NCI-H510A (cell line): ENCODE measurements at regions not wholly inside any gene's neighbourhood (a gene's known extent, or its start where the extent isn't known, plus 50 kb on each side); places are given as distances from the start of the nearest gene placed in this dataset.

Experiments
- DNase-seq: peaks from one replicate; lab custom pipeline; 2025; lab: John Stamatoyannopoulos, UW

GRCh38 chr6:165082636-165083035 lies 226.8 kb downstream of the C6orf118 start:
- DNase-seq: no peak

GRCh38 chr6:165081944-165082532 lies 227.4 kb downstream of the C6orf118 start:
- no peak for DNase-seq

GRCh38 chr6:165077876-165078275 lies 231.5 kb downstream of the C6orf118 start:
- no peak for DNase-seq

- DNase-seq: no peak
These were observed 237.5 kb downstream of the C6orf118 start for GRCh38 chr6:165071906-165072305.

GRCh38 chr6:165060720-165061119 lies 248.7 kb downstream of the C6orf118 start:
- DNase-seq: no peak

- DNase-seq: no peak
These were observed 250.4 kb downstream of the C6orf118 start for GRCh38 chr6:165059032-165059431.

- no peak for DNase-seq
These were observed 253.1 kb downstream of the C6orf118 start for GRCh38 chr6:165056292-165056691.

GRCh38 chr6:165055231-165055630 lies 254.2 kb downstream of the C6orf118 start:
- no peak for DNase-seq

GRCh38 chr6:165052561-165053480 lies 256.6 kb downstream of the C6orf118 start:
- no peak for DNase-seq

GRCh38 chr6:165049362-165049761 lies 260.0 kb downstream of the C6orf118 start:
- no peak for DNase-seq

GRCh38 chr6:165047952-165048351 lies 261.5 kb downstream of the C6orf118 start:
- DNase-seq: no peak

- no peak for DNase-seq
These were observed 263.8 kb downstream of the C6orf118 start for GRCh38 chr6:165045631-165046030.

- DNase-seq: no peak
These were observed 266.5 kb downstream of the C6orf118 start for GRCh38 chr6:165042912-165043311.

GRCh38 chr6:165040440-165040839 lies 269.0 kb downstream of the C6orf118 start:
- DNase-seq: no peak

- DNase-seq: no peak
These were observed 275.1 kb downstream of the C6orf118 start for GRCh38 chr6:165034271-165034741.

GRCh38 chr6:165031502-165031901 lies 277.9 kb downstream of the C6orf118 start:
- no peak for DNase-seq

- DNase-seq: no peak
These were observed 284.4 kb downstream of the C6orf118 start for GRCh38 chr6:165025040-165025439.

GRCh38 chr6:165019681-165020080 lies 289.7 kb downstream of the C6orf118 start:
- DNase-seq: no peak

- DNase-seq: no peak
These were observed 293.7 kb downstream of the C6orf118 start for GRCh38 chr6:165015676-165016075.

- no peak for DNase-seq
These were observed 295.7 kb downstream of the C6orf118 start for GRCh38 chr6:165013701-165014100.

GRCh38 chr6:165012183-165012582 lies 297.2 kb downstream of the C6orf118 start:
- no peak for DNase-seq

- no peak for DNase-seq
These were observed 298.6 kb downstream of the C6orf118 start for GRCh38 chr6:165010556-165011535.
